HG02759 (cell line): ENCODE measurements at regions not wholly inside any gene's neighbourhood (a gene's known extent, or its start where the extent isn't known, plus 50 kb on each side); places are given as distances from the start of the nearest gene placed in this dataset.

Experiments used
- ATAC-seq: cut with Tn5 transposase; IDR thresholded peaks from one replicate; pipeline ENCODE4 v1.9.1; 2021; ENCODE audit warnings: mild to moderate bottlenecking, moderate library complexity; ENCODE audit not compliant: unreplicated experiment

GRCh38 chr3:98969295-98969694 is 67.8 kb upstream of the DCBLD2 start:
- ATAC-seq, result no peak

DNA sequence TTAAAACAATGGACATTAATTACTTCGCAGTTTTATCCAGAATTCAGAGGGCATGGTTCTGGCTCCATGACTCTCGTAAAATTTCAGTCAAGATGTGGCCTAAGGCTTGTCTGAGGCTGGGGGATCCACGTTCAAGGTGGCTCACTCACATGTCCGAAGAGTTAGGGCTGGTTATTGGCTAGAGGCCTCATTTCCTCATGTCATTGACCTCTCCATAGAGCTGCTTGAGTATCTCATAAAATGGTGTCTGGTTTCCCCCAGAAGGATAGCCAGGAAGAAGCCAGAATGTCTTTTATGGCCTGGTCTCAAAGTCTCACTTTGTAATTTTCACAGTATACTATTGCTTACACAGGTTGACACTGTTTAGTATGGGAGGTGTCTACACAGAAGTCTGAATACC is 67.3 kb upstream of the DCBLD2 start:
- ATAC-seq, result no peak

- ATAC-seq, result no peak
Observed at GRCh38 chr3:98968347-98968746, 66.9 kb upstream of the DCBLD2 start.

GRCh38 chr3:98967758-98968157 is 66.3 kb upstream of the DCBLD2 start:
- no peak for ATAC-seq

GRCh38 chr3:98966862-98967546 is 65.5 kb upstream of the DCBLD2 start:
- no peak for ATAC-seq

DNA sequence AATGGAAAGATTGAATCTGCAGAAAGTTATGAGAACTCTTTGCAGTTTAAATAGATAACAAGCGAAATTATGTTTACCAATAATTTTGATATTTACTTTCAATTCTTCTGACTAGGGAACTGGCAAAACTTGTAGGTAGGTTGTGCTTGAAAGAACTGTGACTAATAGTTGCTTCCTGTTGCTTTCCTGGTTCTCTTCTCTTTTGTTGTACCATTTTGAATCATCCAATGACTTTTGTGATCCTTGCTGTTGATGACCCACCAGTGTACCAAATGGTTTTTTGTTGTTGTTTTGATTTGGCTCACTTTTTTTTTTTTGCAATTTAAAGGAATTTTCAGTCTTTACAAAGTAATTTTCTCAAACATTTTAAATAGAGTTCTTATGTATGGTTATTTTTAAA is 64.9 kb upstream of the DCBLD2 start:
- no peak for ATAC-seq

- no peak for ATAC-seq
Observed at GRCh38 chr3:98964784-98965183, 63.3 kb upstream of the DCBLD2 start.

GRCh38 chr3:98963546-98963945 is 62.1 kb upstream of the DCBLD2 start:
- ATAC-seq, result no peak

- ATAC-seq, result no peak
Observed at GRCh38 chr3:98962951-98963350, 61.5 kb upstream of the DCBLD2 start.

- peak; percentile 56 for ATAC-seq
Observed at GRCh38 chr3:98962189-98962930, 60.9 kb upstream of the DCBLD2 start.

GRCh38 chr3:98961161-98962155 is 60.0 kb upstream of the DCBLD2 start:
- ATAC-seq, result no peak

GRCh38 chr3:98957681-98958080 is 56.2 kb upstream of the DCBLD2 start:
- ATAC-seq, result no peak

GRCh38 chr3:98956008-98956407 is 54.5 kb upstream of the DCBLD2 start:
- ATAC-seq, result no peak

GRCh38 chr3:98954791-98955604 is 53.5 kb upstream of the DCBLD2 start:
- ATAC-seq, result no peak

GRCh38 chr3:98954242-98954641 is 52.7 kb upstream of the DCBLD2 start:
- ATAC-seq, result no peak

- ATAC-seq, result no peak
Observed at GRCh38 chr3:98952404-98952803, 50.9 kb upstream of the DCBLD2 start.
